H1 (cell line): ENCODE measurements at regions not wholly inside any gene's neighbourhood (a gene's known extent, or its start where the extent isn't known, plus 50 kb on each side); places are given as distances from the start of the nearest gene placed in this dataset.

Experiments used
- CTCF ChIA-PET: fragments of 300-600 bp; sonication (Branson Sonifier 250); formaldehyde crosslinking; loops from one replicate; lab custom pipeline; 2021; ENCODE audit not compliant: partially characterized antibody; lab: Charles Lee
- POLR2A ChIA-PET: fragments of 300-600 bp; sonication (Branson Sonifier 250); formaldehyde crosslinking; loops from one replicate; lab custom pipeline; 2021; ENCODE audit warnings: inconsistent platforms; ENCODE audit not compliant: partially characterized antibody; lab: Charles Lee
- DNase-seq, 2 experiments: peaks; one replicate each; pipeline versions ENCODE4 v3.0.0 to v3.0.0-alpha.2; 2010 to 2022; ENCODE audit warnings: low spot score in 2 of 2, low read depth in 1 of 2, mixed read lengths in 1 of 2
- FAIRE-seq: peaks from 2 replicates; lab custom pipeline; 2011; peaks lifted over from hg19 to GRCh38; lab: Jason Lieb, UNC
- H2AFZ ChIP-seq: 2 replicates; pipeline ENCODE4 v1.8.1; 2012; ENCODE audit warnings: low read length, inconsistent platforms
- H2AK5ac ChIP-seq: 2 replicates; pipeline ENCODE4 v1.6.1; 2013; ENCODE audit warnings: low read depth, low read length
- H2BK120ac ChIP-seq: replicated peaks from 2 replicates; pipeline ENCODE3; 2013; ENCODE audit warnings: low read depth, low read length, inconsistent platforms
- H2BK12ac ChIP-seq: 2 replicates; pipeline ENCODE4 v1.6.1; 2013; ENCODE audit warnings: low read depth, low read length
- H2BK15ac ChIP-seq: 2 replicates; pipeline ENCODE4 v1.6.1; 2013; ENCODE audit warnings: low read length
- H2BK20ac ChIP-seq: 2 replicates; pipeline ENCODE4 v1.6.1; 2013; ENCODE audit warnings: low read length
- H2BK5ac ChIP-seq: 2 replicates; pipeline ENCODE4 v1.6.1; 2013; ENCODE audit warnings: low read depth, low read length
- H3K14ac ChIP-seq: 2 replicates; pipeline ENCODE4 v1.6.1; 2013; ENCODE audit warnings: inconsistent platforms; ENCODE audit not compliant: insufficient read length
- H3K18ac ChIP-seq: 2 replicates; pipeline ENCODE4 v1.6.1; 2013; ENCODE audit warnings: low read length; ENCODE audit errors: extremely low read depth
- H3K23ac ChIP-seq: 2 replicates; pipeline ENCODE4 v1.6.1; 2013; ENCODE audit warnings: inconsistent platforms; ENCODE audit not compliant: insufficient read length
- H3K23me2 ChIP-seq: 2 replicates; pipeline ENCODE4 v1.6.1; 2013; ENCODE audit warnings: low read depth, low read length
- H3K27ac ChIP-seq: 2 replicates; pipeline ENCODE4 v1.6.1; 2011; ENCODE audit warnings: low read depth, low read length, inconsistent platforms
- H3K27me3 ChIP-seq, 4 experiments: replicated peaks in 1 of 4; 1 replicate in 1 of 4; 2 replicates in 3 of 4; pipeline versions ENCODE4 v1.6.1 to v1.8.1; 2011 to 2013; ENCODE audit warnings: low read length in 3 of 4, mild to moderate bottlenecking in 3 of 4, inconsistent platforms in 2 of 4, mixed read lengths in 2 of 4, moderate library complexity in 1 of 4; ENCODE audit not compliant: control insufficient read depth in 3 of 4, insufficient read depth in 3 of 4; ENCODE audit errors: extremely low read depth in 1 of 4
- H3K36me3 ChIP-seq, 4 experiments: 2 replicates each; pipeline versions ENCODE4 v1.6.1 to v1.8.1; 2011 to 2013; ENCODE audit warnings: mild to moderate bottlenecking in 4 of 4, low read length in 3 of 4, moderate library complexity in 2 of 4, control low read depth in 1 of 4, inconsistent platforms in 1 of 4; ENCODE audit not compliant: insufficient read depth in 4 of 4, control insufficient read depth in 2 of 4
- H3K4ac ChIP-seq: replicated peaks from 2 replicates; pipeline ENCODE3; 2013; ENCODE audit warnings: low read length, low read depth, mixed read lengths, inconsistent platforms; ENCODE audit not compliant: insufficient read length
- H3K4me1 ChIP-seq, 4 experiments: replicated peaks in 1 of 4; 1 replicate in 1 of 4; 2 replicates in 3 of 4; pipeline versions ENCODE4 v1.6.1 to v1.8.1; 2011 to 2013; ENCODE audit warnings: low read length in 3 of 4, inconsistent platforms in 2 of 4, mixed read lengths in 1 of 4; ENCODE audit not compliant: insufficient read depth in 4 of 4, control insufficient read depth in 3 of 4
- H3K4me2 ChIP-seq, 2 experiments: 2 replicates each; pipeline versions ENCODE4 v1.6.1 to v1.8.1; 2011 to 2013; ENCODE audit warnings: low read depth in 2 of 2, low read length in 2 of 2, control low read depth in 1 of 2, inconsistent platforms in 1 of 2, mild to moderate bottlenecking in 1 of 2; ENCODE audit not compliant: insufficient read depth in 1 of 2
- H3K4me3 ChIP-seq, 4 experiments: fragments of 200-600, 300-600 bp in 1 of 4; sonication (generic), shearing (Covaris generic), sonication (Bioruptor Twin) in 1 of 4; 2 replicates each; pipeline versions ENCODE4 v1.5.1 to v1.8.1; 2011 to 2016; ENCODE audit warnings: low read length in 4 of 4, low read depth in 3 of 4, control low read depth in 2 of 4, inconsistent platforms in 2 of 4, mild to moderate bottlenecking in 2 of 4, mixed read lengths in 1 of 4, moderate library complexity in 1 of 4; ENCODE audit not compliant: insufficient read depth in 2 of 4; ENCODE audit errors: extremely low read depth in 1 of 4
- H3K56ac ChIP-seq: replicated peaks from 2 replicates; pipeline ENCODE3; 2013; ENCODE audit warnings: low read depth, mild to moderate bottlenecking, mixed read lengths, low read length, inconsistent platforms; ENCODE audit not compliant: insufficient read length
- H3K79me1 ChIP-seq: 2 replicates; pipeline ENCODE4 v1.6.1; 2013; ENCODE audit warnings: low read depth, low read length, control low read depth
- H3K79me2 ChIP-seq, 2 experiments: 2 replicates each; pipeline versions ENCODE4 v1.6.1 to v1.8.1; 2012 to 2013; ENCODE audit warnings: low read length in 2 of 2, mild to moderate bottlenecking in 2 of 2, inconsistent platforms in 1 of 2; ENCODE audit not compliant: insufficient read depth in 2 of 2, control insufficient read depth in 1 of 2
- H3K9ac ChIP-seq, 4 experiments: replicated peaks in 1 of 4; 1 replicate in 1 of 4; 2 replicates in 3 of 4; pipeline versions ENCODE4 v1.6.1 to v1.8.1; 2011 to 2013; ENCODE audit warnings: low read depth in 3 of 4, low read length in 3 of 4, control low read depth in 2 of 4, mild to moderate bottlenecking in 2 of 4, moderate library complexity in 2 of 4, inconsistent platforms in 1 of 4; ENCODE audit errors: extremely low read depth in 1 of 4
- H3K9me3 ChIP-seq, 2 experiments: 2 replicates each; pipeline versions ENCODE4 v1.6.1 to v1.8.1; 2012 to 2013; ENCODE audit warnings: mild to moderate bottlenecking in 2 of 2, moderate library complexity in 2 of 2, control low read depth in 1 of 2, inconsistent platforms in 1 of 2, low read depth in 1 of 2, low read length in 1 of 2, mixed read lengths in 1 of 2; ENCODE audit not compliant: insufficient read depth in 2 of 2
- H4K20me1 ChIP-seq, 2 experiments: replicated peaks in 1 of 2; 2 replicates each; pipeline versions ENCODE3 to v1.8.1; 2011 to 2013; ENCODE audit warnings: inconsistent platforms in 2 of 2, low read length in 2 of 2, mild to moderate bottlenecking in 1 of 2; ENCODE audit not compliant: insufficient read depth in 2 of 2, control insufficient read depth in 1 of 2
- H4K5ac ChIP-seq: 2 replicates; pipeline ENCODE4 v1.6.1; 2013; ENCODE audit warnings: low read length, low read depth, mixed read lengths, inconsistent platforms; ENCODE audit not compliant: insufficient read length
- H4K8ac ChIP-seq: 2 replicates; pipeline ENCODE4 v1.8.0; 2013; ENCODE audit warnings: mild to moderate bottlenecking, moderate library complexity, low read length, inconsistent platforms; ENCODE audit not compliant: insufficient read depth; ENCODE audit errors: extremely low read depth
- H4K91ac ChIP-seq: replicated peaks from 2 replicates; pipeline ENCODE3; 2013; ENCODE audit warnings: low read length, mixed read lengths, inconsistent platforms; ENCODE audit not compliant: insufficient read length
- RAD21 ChIP-seq, 2 experiments: IDR thresholded peaks in 1 of 2; conservative IDR thresholded peaks in 1 of 2; 2 replicates each; pipeline ENCODE4 v1.6.1; 2011; ENCODE audit warnings: low read depth in 2 of 2, low read length in 2 of 2, improper control_type of control experiment in 1 of 2, inconsistent platforms in 1 of 2, mild to moderate bottlenecking in 1 of 2, moderate library complexity in 1 of 2
- WGBS, 2 experiments: shearing (Covaris generic) in 1 of 2; methylation state at CpG; one replicate each; pipeline versions ENCODE4 v1.1.6 to v1.1.7; 2013 to 2015; ENCODE audit warnings: low lambda C conversion rate in 2 of 2, mixed read lengths in 2 of 2, inconsistent platforms in 1 of 2, low coverage in 1 of 2, missing lambda C conversion rate in 1 of 2; ENCODE audit not compliant: insufficient replicate concordance in 2 of 2, insufficient coverage in 1 of 2, insufficient read length in 1 of 2; ENCODE audit errors: extremely low coverage in 1 of 2, missing lambda C conversion rate in 1 of 2; 5-methylcytosine and 5-hydroxymethylcytosine counted together

- H3K56ac ChIP-seq: no peak overlapping the region
- peaks cover 3 to 12% (median 4%) of the 10 kb centered on the region in 4 experiments for H3K4me1 ChIP-seq
- no peak overlapping the region for H2AFZ ChIP-seq
- no peak overlapping the region for H2BK15ac ChIP-seq
- no peak overlapping the region for H3K4me3 ChIP-seq
- CTCF ChIA-PET: interaction anchor here (1.2 to 1.4 kb wide), 2 partner anchors 10 to 80 kb away, joined by 3 read pairs; no protein-coding TSS in a partner anchor
- no peak overlapping the region for H3K4me2 ChIP-seq
- POLR2A ChIA-PET: interaction anchor here (0.7 kb wide), 1 partner anchor 110 kb away, joined by 3 read pairs; no protein-coding TSS in a partner anchor
- no peaks in the 10 kb centered on the region for H3K9me3 ChIP-seq
- no peak overlapping the region; the same call in 1 of the 2 replicates for H4K8ac ChIP-seq
- no peak for FAIRE-seq
- 0 out of 2 replicates have a peak overlapping the region, but pooled peaks have one; percentile 12 for H2BK5ac ChIP-seq
- H4K20me1 ChIP-seq: no peaks in the 10 kb centered on the region
- DNase-seq: no peak
- H3K9ac ChIP-seq: 0 out of 7 replicates have a peak overlapping the region, but pooled peaks of 1 of the 4 experiments have one; percentile 7
- peak overlapping the region; percentile 4 for H4K91ac ChIP-seq
- H3K18ac ChIP-seq: peak overlapping the region; percentile 85; the same call in 1 of the 2 replicates
- no peak overlapping the region for H2AK5ac ChIP-seq
- no peaks in the 10 kb centered on the region for H3K79me1 ChIP-seq
- no peak overlapping the region for H3K27ac ChIP-seq
- H3K36me3 ChIP-seq: no peaks in the 10 kb centered on the region
- H2BK120ac ChIP-seq: no peak overlapping the region
- H2BK12ac ChIP-seq: 0 out of 2 replicates have a peak overlapping the region, but pooled peaks have one; percentile 71
- H3K23ac ChIP-seq: no peak overlapping the region
- no peaks in the 10 kb centered on the region for H3K23me2 ChIP-seq
- H2BK20ac ChIP-seq: peak overlapping the region; percentile 77; the same call in 1 of the 2 replicates
- no peak overlapping the region for H3K14ac ChIP-seq
- no peaks in the 10 kb centered on the region for H3K79me2 ChIP-seq
- H3K27me3 ChIP-seq: no peaks in the 10 kb centered on the region; a peak in 1 of 7 replicates
- H4K5ac ChIP-seq: no peak overlapping the region
- WGBS, 2 experiments: 83% methylated on average over 10 of the region's 10 CpGs; no CpG with 5 or more reads in 1 of the 2 experiments
- H3K4ac ChIP-seq: no peak overlapping the region
- peak in 1 of 2 experiments; percentile 17; a peak in 1 of 4 replicates for TF ChIP-seq RAD21 (IDR thresholded peaks at IDR 0.05 in 1 of 2, conservative IDR thresholded peaks at IDR 0.05 in 1 of 2; ENCODE audit: low read depth in 2 of 2, low read length in 2 of 2)
Observed at GRCh38 chr11:133732109-133732674, 113.1 kb downstream of the SPATA19 start.
